HK-2 (cell line): ENCODE measurements at regions not wholly inside any gene's neighbourhood (a gene's known extent, or its start where the extent isn't known, plus 50 kb on each side); places are given as distances from the start of the nearest gene placed in this dataset.

Experiments used
- DNase-seq: peaks from one replicate; pipeline ENCODE4 v3.0.0-alpha.2; 2018; ENCODE audit not compliant: unreplicated experiment

- no peak for DNase-seq
Observed at GRCh38 chr2:145601361-145601925, 1081.5 kb upstream of the ZEB2 start.

DNA sequence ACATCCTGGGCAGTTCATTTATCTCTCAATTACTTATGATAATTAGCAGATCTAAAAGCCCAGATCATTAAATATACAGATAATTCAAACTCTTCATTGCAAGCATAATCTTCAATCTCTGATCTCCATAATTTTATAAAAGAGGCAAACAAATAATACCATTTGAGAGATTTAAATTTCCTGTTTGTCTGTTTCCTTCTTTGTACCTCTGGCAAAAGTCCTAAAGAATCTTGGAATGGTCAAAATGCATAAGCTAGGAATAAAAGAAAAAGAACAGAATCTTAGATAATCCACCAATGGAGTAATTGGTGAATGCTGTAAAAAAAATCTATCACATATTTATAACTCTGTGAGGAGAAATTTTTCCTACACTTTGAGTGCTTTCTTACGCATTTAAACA is 1080.9 kb upstream of the ZEB2 start:
- no peak for DNase-seq

- DNase-seq = no peak
Observed at GRCh38 chr2:145599756-145600155, 1079.8 kb upstream of the ZEB2 start.

DNA sequence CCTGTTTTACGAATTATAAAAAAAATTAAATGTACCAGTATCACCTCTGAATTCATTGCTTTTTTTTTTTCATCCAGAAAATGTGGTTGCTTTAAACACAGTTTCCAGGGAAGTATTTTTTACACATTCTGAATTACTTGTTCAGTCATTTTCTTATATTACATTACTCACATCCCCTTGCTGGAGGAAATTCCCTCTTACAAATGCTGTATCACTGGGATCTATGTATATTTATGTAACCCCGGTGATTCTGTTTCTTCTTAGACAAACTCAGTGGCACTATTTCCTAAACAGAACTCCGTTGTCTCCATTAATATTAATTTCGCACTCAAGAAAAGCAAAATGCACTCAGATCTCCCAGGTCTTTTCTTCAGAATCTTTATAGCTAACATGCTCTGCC is 1078.5 kb upstream of the ZEB2 start:
- DNase-seq = no peak

- DNase-seq = no peak
Observed at GRCh38 chr2:145597809-145598208, 1077.9 kb upstream of the ZEB2 start.

- DNase-seq = no peak
Observed at GRCh38 chr2:145597006-145597405, 1077.1 kb upstream of the ZEB2 start.

DNA sequence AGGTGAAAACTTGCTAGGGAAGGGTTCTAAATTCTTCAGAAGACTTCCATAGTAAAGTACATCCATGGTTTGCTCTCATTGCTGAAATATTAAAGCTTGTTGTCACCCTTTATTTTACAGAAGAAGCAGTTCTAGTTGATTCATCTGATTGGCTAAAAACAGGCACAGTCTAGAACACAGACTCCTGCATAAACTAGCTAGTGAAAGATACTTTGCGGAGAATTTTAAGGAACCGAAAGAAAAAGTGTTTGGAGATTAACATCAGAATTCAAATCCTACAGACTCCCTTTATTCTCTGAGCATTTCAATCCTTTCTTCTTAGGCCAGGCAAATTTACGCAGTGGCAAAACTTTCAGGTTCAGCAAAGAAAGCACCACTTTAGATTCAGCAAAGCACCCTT is 1076.5 kb upstream of the ZEB2 start:
- DNase-seq = no peak

DNA sequence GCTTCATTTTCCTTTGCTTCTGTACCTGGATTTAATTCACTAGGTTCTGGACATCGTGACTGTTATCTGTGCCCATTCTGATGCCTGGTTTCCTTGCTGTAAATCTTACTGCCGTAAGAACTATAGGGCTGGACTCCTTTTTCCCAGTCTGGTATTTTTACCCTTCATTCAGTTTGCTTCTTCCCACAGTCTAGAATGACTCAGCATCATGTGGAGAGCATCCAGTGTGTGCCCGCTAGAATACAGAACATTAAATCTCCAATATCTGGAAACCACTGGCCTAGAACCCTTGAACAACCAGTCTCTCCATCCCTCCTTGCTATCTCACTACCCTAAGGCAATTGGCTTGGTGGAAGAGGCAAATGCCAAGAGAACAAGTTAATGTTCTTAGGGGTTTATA is 1075.4 kb upstream of the ZEB2 start:
- DNase-seq = no peak

GRCh38 chr2:145593991-145594614 is 1074.2 kb upstream of the ZEB2 start:
- DNase-seq = peak; percentile 5

DNA sequence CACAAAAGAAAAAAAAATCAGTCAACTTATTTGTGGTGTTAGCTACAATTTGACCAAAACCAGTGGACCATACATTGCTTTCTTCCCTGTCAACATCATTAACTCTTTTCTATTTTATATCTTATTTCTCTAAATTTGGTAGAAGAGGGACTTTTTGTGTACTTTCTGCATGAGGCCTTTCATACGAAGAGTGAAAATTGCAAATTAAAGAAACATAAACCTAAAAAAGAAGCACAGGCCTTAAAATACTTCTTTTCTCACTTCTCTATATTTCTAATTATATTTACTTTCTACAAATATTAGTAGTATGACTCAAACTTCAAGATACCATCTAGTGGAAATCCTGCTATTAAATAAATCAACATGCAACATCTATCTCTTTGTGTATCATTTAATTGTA is 1073.4 kb upstream of the ZEB2 start:
- no peak for DNase-seq

- DNase-seq = no peak
Observed at GRCh38 chr2:145592361-145592760, 1072.4 kb upstream of the ZEB2 start.

DNA sequence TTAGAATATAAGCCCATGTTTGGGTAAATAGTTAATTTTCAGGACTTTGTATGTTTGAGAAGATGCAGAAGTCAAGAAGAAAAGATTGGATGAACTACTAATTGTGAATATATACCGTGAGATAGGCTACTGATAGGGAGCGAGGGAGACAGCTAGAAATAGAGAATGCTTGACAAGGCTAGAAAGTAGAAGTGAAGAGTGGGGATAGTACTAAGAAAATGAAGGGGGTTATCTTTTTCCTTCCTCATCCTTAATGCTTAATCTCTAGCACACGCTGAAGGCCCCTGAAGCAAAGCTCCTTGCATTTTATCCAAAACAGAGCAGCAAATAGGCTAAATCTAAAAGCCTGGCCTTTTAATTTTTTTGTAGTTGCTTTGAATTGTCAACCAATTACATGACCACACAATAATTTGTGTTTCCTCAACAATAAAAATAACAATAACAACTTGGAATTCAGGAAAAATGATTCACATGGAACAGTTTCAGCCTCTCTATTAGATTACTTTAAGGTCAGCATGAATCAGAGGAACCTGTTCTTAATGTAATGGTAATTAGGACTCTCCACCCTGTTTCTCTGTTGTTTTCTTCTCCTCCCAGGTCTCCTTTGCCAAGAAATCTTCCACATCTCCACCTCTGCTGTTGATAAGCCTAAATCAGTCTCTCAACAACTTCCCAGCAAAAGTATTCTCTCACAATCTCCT is 1071.3 kb upstream of the ZEB2 start:
- DNase-seq = no peak

- no peak for DNase-seq
Observed at GRCh38 chr2:145587922-145588321, 1068.0 kb upstream of the ZEB2 start.

DNA sequence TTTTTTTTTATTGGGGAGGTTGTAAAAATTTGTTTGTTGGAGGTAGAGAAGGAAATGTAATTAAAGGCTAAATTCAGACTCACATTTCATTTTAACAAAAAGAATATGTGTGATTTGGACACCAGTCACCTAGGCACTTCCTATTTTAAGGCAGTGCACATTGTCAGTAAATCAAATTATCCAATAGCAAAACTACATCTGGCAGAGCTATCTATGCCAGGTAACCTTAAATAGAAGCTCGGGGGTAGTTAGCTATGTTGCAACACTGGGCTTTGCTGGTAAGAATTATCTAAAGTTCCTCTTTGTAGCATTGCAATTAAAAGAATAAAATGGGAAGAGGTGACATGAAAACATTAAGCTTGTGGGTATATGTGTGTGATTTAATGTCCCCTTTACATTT is 1064.4 kb upstream of the ZEB2 start:
- no peak for DNase-seq

- DNase-seq = no peak
Observed at GRCh38 chr2:145573608-145574007, 1053.7 kb upstream of the ZEB2 start.

DNA sequence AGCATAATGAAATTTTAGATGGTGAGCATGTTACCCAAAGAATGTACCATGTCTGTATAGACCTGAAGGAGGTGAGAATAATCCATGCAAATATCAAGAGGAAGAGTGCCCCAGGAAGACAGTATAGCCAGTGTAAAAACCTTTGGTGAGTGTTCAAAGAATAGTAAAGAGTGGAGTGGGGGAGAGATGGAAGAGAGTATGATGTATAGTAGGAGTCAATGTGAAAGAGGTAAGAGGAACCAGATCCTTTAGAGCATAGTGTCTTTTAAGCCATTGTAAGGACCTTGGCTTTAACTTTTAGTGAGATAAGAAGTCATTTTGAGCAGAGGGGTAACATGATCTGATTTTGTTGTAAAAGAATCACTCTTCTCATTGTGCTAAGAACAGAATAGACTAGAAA is 1052.3 kb upstream of the ZEB2 start:
- no peak for DNase-seq

DNA sequence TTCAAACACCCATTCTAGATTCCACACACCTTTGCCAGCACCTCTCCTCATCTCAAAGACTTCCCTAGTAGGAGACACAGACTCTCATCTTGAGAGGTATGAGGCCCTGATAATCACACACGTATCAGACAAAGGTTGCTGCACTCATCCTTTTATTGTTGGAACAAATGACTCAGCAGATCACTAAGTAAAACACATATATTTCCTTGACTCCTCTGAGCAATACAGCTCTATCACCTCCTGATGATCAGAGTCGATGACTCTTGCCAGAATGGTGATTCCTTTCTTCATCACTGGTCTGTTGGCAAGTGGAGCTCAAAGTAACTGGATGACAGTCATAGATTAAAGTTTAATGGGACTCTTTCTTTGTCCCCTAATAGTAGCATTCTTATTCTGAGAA is 1049.2 kb upstream of the ZEB2 start:
- no peak for DNase-seq

DNA sequence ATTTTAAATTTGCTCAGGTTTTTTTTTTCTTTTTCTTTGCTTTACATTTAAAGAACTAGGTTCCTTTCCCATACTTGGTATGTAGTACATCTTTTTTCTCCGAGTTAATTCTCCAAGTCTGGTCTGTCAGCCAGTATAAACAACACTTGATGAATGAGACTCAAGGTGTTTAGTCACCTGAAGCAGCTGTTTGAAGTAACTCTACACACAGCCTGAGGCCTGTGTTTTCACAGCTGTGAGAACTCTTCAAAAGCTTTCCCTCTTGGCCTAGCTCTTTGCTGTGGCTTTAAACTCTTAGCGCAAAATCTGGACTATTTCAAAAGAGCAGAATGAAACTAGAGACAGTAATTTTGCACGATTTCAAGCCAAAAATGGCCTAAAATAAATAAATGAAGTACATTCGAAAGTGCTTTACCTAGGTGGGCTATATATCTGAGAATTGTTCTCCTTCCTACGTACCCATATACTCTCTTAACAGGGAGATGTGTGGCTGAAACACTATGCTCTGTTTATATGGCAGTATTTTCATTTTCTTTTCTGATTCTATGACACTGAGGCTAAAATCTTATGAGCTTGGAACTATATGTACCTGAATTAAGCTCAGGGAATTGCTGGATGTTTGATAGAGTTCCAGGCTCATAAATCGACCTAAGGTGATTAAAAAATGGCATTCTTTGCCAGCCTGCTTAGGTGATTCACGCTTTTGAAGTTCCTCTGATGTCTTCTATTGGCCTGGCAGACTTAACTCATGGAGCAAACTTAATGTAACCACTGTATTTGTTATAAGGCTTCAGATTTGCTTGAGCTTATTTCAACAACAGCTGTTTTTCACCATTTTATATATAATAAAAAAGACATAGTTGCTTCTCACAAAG is 1044.1 kb upstream of the ZEB2 start:
- DNase-seq = no peak

- DNase-seq = no peak
Observed at GRCh38 chr2:145561152-145561551, 1041.2 kb upstream of the ZEB2 start.

DNA sequence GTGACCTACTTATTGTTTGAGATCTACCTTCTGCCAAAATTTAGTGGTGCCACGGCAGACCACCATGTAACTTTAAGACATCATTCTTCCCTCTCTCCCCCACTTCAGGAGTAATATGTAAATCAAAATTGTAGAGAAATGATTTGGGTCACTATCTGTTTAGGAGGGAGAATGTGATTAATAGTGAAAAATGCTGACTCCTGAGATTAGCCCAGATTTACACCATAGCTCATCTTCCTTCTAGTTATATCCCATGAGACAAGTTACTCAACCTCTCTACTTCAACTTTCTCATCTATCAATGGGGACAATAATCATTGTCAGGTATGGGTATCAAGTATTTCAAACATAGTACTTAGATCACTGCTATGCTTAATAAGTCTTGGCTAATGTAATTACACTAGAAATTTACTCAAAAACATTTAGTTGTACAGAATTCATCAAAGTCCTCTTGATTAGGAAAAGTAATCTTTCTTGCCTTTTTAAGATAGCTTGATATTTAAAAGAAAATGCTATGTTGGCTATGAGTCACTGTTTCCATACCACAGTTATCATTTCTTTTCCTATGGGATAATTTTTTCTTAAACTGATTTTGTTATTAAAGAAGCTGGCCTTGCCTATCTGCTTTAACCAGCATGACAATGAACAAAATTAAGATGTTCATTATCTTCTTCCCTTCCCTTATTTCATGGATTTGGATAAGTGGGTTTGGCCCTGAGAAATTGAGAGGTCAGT is 1038.9 kb upstream of the ZEB2 start:
- no peak for DNase-seq

DNA sequence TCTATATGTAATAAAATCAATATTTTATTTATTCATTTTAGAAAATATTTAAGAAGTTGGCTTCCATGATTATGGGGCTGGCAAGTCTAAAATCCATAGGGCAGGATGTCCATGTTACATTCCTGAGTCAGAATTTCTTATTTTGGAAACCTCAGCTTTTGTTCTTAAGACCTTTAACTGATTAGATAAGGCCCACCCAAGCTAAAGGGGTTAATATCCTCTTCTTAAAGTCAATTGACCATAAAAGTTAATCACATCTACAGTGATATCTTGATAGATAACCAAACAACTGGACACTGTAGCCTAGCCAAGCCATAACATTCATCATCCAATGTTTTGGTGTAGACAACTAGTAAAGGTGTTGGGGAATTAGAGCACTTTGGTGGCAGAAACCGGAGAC is 1035.4 kb upstream of the ZEB2 start:
- DNase-seq = no peak

- no peak for DNase-seq
Observed at GRCh38 chr2:145551686-145552085, 1031.8 kb upstream of the ZEB2 start.
